ENCODE measurements at regions not wholly inside any gene's neighbourhood (a gene's known extent, or its start where the extent isn't known, plus 50 kb on each side); places are given as distances from the start of the nearest gene placed in this dataset.

GRCh38 chr5:74013222-74013621, 387.2 kb downstream of the ARHGEF28 start:
- no peak for FAIRE-seq
- no peak for DNase-seq (ENCODE audit: insufficient read length, low spot score)
- TF ChIP-seq TAF1 (IDR thresholded peaks at IDR 0.05; ENCODE audit: low read depth, low read length) (no peak), SPI1 (IDR thresholded peaks at IDR 0.05; ENCODE audit: low read depth, low read length) (no peak), PAX5 (IDR thresholded peaks at IDR 0.05; ENCODE audit: insufficient read depth, low read length, severe bottlenecking) (no peak), POLR2A (IDR thresholded peaks at IDR 0.05; ENCODE audit: low read depth, low read length) (no peak), POU2F2 (IDR thresholded peaks at IDR 0.05; ENCODE audit: low read depth, low read length) (no peak), POLR2AphosphoS5 (IDR thresholded peaks at IDR 0.05; ENCODE audit: low read depth, low read length) (no peak)

GRCh38 chr5:74009502-74009901, 383.5 kb downstream of the ARHGEF28 start:
- DNase-seq (ENCODE audit: insufficient read length, low spot score) (no peak), FAIRE-seq (no peak)
- TF ChIP-seq PAX5 (IDR thresholded peaks at IDR 0.05; ENCODE audit: insufficient read depth, low read length, severe bottlenecking) (no peak), POLR2AphosphoS5 (IDR thresholded peaks at IDR 0.05; ENCODE audit: low read depth, low read length) (no peak), POU2F2 (IDR thresholded peaks at IDR 0.05; ENCODE audit: low read depth, low read length) (no peak), SPI1 (IDR thresholded peaks at IDR 0.05; ENCODE audit: low read depth, low read length) (no peak), POLR2A (IDR thresholded peaks at IDR 0.05; ENCODE audit: low read depth, low read length) (no peak), TAF1 (IDR thresholded peaks at IDR 0.05; ENCODE audit: low read depth, low read length) (no peak)

GRCh38 chr5:74007193-74007592, 381.2 kb downstream of the ARHGEF28 start:
- no peak for FAIRE-seq

GRCh38 chr5:73999297-73999696, 373.3 kb downstream of the ARHGEF28 start:
- DNase-seq (ENCODE audit: insufficient read length, low spot score): no peak
- FAIRE-seq: no peak
- TF ChIP-seq POLR2AphosphoS5 (IDR thresholded peaks at IDR 0.05; ENCODE audit: low read depth, low read length) (no peak), POLR2A (IDR thresholded peaks at IDR 0.05; ENCODE audit: low read depth, low read length) (no peak), POU2F2 (IDR thresholded peaks at IDR 0.05; ENCODE audit: low read depth, low read length) (no peak), SPI1 (IDR thresholded peaks at IDR 0.05; ENCODE audit: low read depth, low read length) (no peak), PAX5 (IDR thresholded peaks at IDR 0.05; ENCODE audit: insufficient read depth, low read length, severe bottlenecking) (no peak), TAF1 (IDR thresholded peaks at IDR 0.05; ENCODE audit: low read depth, low read length) (no peak)

More at GRCh38 chr5:74007193-74007592, 381.2 kb downstream of the ARHGEF28 start:
- DNase-seq (ENCODE audit: insufficient read length, low spot score): no peak
- TF ChIP-seq TAF1 (IDR thresholded peaks at IDR 0.05; ENCODE audit: low read depth, low read length) (no peak), POLR2AphosphoS5 (IDR thresholded peaks at IDR 0.05; ENCODE audit: low read depth, low read length) (no peak), POU2F2 (IDR thresholded peaks at IDR 0.05; ENCODE audit: low read depth, low read length) (no peak), POLR2A (IDR thresholded peaks at IDR 0.05; ENCODE audit: low read depth, low read length) (no peak), SPI1 (IDR thresholded peaks at IDR 0.05; ENCODE audit: low read depth, low read length) (no peak), PAX5 (IDR thresholded peaks at IDR 0.05; ENCODE audit: insufficient read depth, low read length, severe bottlenecking) (no peak)

GRCh38 chr5:73998489-73998888, 372.5 kb downstream of the ARHGEF28 start:
- no peak for TF ChIP-seq POLR2A (IDR thresholded peaks at IDR 0.05; ENCODE audit: low read depth, low read length)
- TF ChIP-seq TAF1 (IDR thresholded peaks at IDR 0.05; ENCODE audit: low read depth, low read length): no peak
- TF ChIP-seq PAX5 (IDR thresholded peaks at IDR 0.05; ENCODE audit: insufficient read depth, low read length, severe bottlenecking): no peak
- no peak for FAIRE-seq
- no peak for DNase-seq (ENCODE audit: insufficient read length, low spot score)

- no peak for FAIRE-seq
Observed at GRCh38 chr5:73997960-73998359, 372.0 kb downstream of the ARHGEF28 start.

GRCh38 chr5:73996151-73996755, 370.3 kb downstream of the ARHGEF28 start:
- TF ChIP-seq POU2F2 (IDR thresholded peaks at IDR 0.05; ENCODE audit: low read depth, low read length) (no peak), POLR2AphosphoS5 (IDR thresholded peaks at IDR 0.05; ENCODE audit: low read depth, low read length) (no peak), SPI1 (IDR thresholded peaks at IDR 0.05; ENCODE audit: low read depth, low read length) (no peak), PAX5 (IDR thresholded peaks at IDR 0.05; ENCODE audit: insufficient read depth, low read length, severe bottlenecking) (no peak), POLR2A (IDR thresholded peaks at IDR 0.05; ENCODE audit: low read depth, low read length) (no peak), TAF1 (IDR thresholded peaks at IDR 0.05; ENCODE audit: low read depth, low read length) (no peak)
- FAIRE-seq: no peak

More at GRCh38 chr5:73997960-73998359, 372.0 kb downstream of the ARHGEF28 start:
- no peak for DNase-seq (ENCODE audit: insufficient read length, low spot score)
- TF ChIP-seq SPI1 (IDR thresholded peaks at IDR 0.05; ENCODE audit: low read depth, low read length) (no peak), TAF1 (IDR thresholded peaks at IDR 0.05; ENCODE audit: low read depth, low read length) (no peak), POLR2AphosphoS5 (IDR thresholded peaks at IDR 0.05; ENCODE audit: low read depth, low read length) (no peak)

GRCh38 chr5:73994963-73995362, 369.0 kb downstream of the ARHGEF28 start:
- FAIRE-seq: no peak
- no peak for TF ChIP-seq PAX5 (IDR thresholded peaks at IDR 0.05; ENCODE audit: insufficient read depth, low read length, severe bottlenecking)
- no peak for DNase-seq (ENCODE audit: insufficient read length, low spot score)

More at GRCh38 chr5:73996151-73996755, 370.3 kb downstream of the ARHGEF28 start:
- no peak for DNase-seq (ENCODE audit: insufficient read length, low spot score)

Measured in GM12891 (cell line).